Retinal pigment epithelial cell (primary cell): ENCODE measurements at regions not wholly inside any gene's neighbourhood (a gene's known extent, or its start where the extent isn't known, plus 50 kb on each side); places are given as distances from the start of the nearest gene placed in this dataset.

Experiments
- DNase-seq: peaks from one replicate; pipeline ENCODE4 v3.0.0-alpha.2; 2010; ENCODE audit warnings: low read depth
- H3K4me3 ChIP-seq: 2 replicates; pipeline ENCODE4 v1.5.1; 2011; ENCODE audit warnings: mild to moderate bottlenecking, low read length, control low read depth, moderate library complexity
- CTCF ChIP-seq: conservative IDR thresholded peaks from 2 replicates; pipeline ENCODE4 v1.5.1; 2011; ENCODE audit warnings: low read depth, low read length, control low read depth, inconsistent platforms

GRCh38 chr5:126368239-126368812 lies 54.9 kb upstream of the GRAMD2B start:
- no peak for DNase-seq
- no peak for TF ChIP-seq CTCF
- H3K4me3 ChIP-seq, result no peak overlapping the region

GRCh38 chr5:126369083-126369482 lies 54.1 kb upstream of the GRAMD2B start:
- DNase-seq, result no peak
- no peak for TF ChIP-seq CTCF
- H3K4me3 ChIP-seq, result no peak overlapping the region

- peak; percentile 22 for TF ChIP-seq CTCF
- no peak overlapping the region for H3K4me3 ChIP-seq
- DNase-seq, result no peak
These were observed 53.0 kb upstream of the GRAMD2B start for GRCh38 chr5:126369995-126370731.

- no peak for TF ChIP-seq CTCF
- no peak for DNase-seq
- no peak overlapping the region for H3K4me3 ChIP-seq
These were observed 52.2 kb upstream of the GRAMD2B start for GRCh38 chr5:126370796-126371718.

GRCh38 chr5:126373375-126374108 lies 49.7 kb upstream of the GRAMD2B start:
- no peak for TF ChIP-seq CTCF
- DNase-seq, result no peak
- H3K4me3 ChIP-seq, result no peak overlapping the region
